GM12878 (cell line): ENCODE measurements at regions not wholly inside any gene's neighbourhood (a gene's known extent, or its start where the extent isn't known, plus 50 kb on each side); places are given as distances from the start of the nearest gene placed in this dataset.
"Not testable (repeated sequence)": the region's sequence is repeated elsewhere in the genome, so short reads cannot be mapped to it uniquely, and the experiment has no call there.

Experiments used
- ATAC-seq: fragments of 200-7000 bp; cut with Tn5 transposase; 3 replicates; pipeline ENCODE4 v1.9.1; 2020; ENCODE audit warnings: mild to moderate bottlenecking, moderate library complexity
- BruUV-seq: library from RNA; stranded (reverse); fragments of 400-500 nt; replicated peaks from 2 replicates; lab custom pipeline; 2021; lab: Mats Ljungman, UMichigan
- CTCF ChIA-PET: fragments of 300-600 bp; sonication (Branson Sonifier 250); formaldehyde crosslinking; extraction: SDS; loops from one replicate; lab custom pipeline; 2021; ENCODE audit warnings: inconsistent platforms; lab: Yijun Ruan, JAX
- POLR2A ChIA-PET: fragments of 350-600 bp; formaldehyde crosslinking; extraction: SDS; loops from one replicate; lab custom pipeline; 2021; ENCODE audit warnings: inconsistent platforms; lab: Charles Lee
- RAD21 ChIA-PET: fragments of 300-600 bp; sonication (Branson Sonifier 250); formaldehyde crosslinking; loops from one replicate; lab custom pipeline; 2023; ENCODE audit warnings: antibody characterized with exemption; ENCODE audit not compliant: unreplicated experiment; lab: Charles Lee
- SMC1A ChIA-PET: fragments of 300-600 bp; sonication (Branson Sonifier 250); formaldehyde crosslinking; loops from one replicate; lab custom pipeline; 2023; ENCODE audit not compliant: unreplicated experiment, uncharacterized antibody; lab: Charles Lee
- DNase-seq: peaks from one replicate; pipeline ENCODE4 v3.0.0-alpha.2; 2011; ENCODE audit warnings: low read depth, low spot score
- FAIRE-seq: peaks from 3 replicates; lab custom pipeline; 2011; peaks lifted over from hg19 to GRCh38; lab: Jason Lieb, UNC
- H2AFZ ChIP-seq: 2 replicates; pipeline ENCODE4 v1.6.0; 2011; ENCODE audit warnings: low read depth, low read length, control low read depth; ENCODE audit not compliant: control insufficient read depth
- H3K27ac ChIP-seq: 2 replicates; pipeline ENCODE4 v1.5.1; 2011; ENCODE audit warnings: control low read depth; ENCODE audit not compliant: control insufficient read depth, insufficient read depth
- H3K27me3 ChIP-seq, 2 experiments: replicated peaks in 1 of 2; 2 replicates each; pipeline versions ENCODE4 v1.6.0 to v1.6.1; 2011; ENCODE audit warnings: low read length in 1 of 2; ENCODE audit not compliant: control insufficient read depth in 2 of 2, insufficient read depth in 2 of 2
- H3K36me3 ChIP-seq, 2 experiments: 2 replicates each; pipeline ENCODE4 v1.5.1; 2011; ENCODE audit warnings: low read length in 1 of 2; ENCODE audit not compliant: control insufficient read depth in 2 of 2, insufficient read depth in 2 of 2
- H3K4me1 ChIP-seq: 2 replicates; pipeline ENCODE4 v1.6.1; 2011; ENCODE audit warnings: mild to moderate bottlenecking, low read length, moderate library complexity, mixed read lengths; ENCODE audit not compliant: control insufficient read depth, insufficient read depth
- H3K4me2 ChIP-seq: 2 replicates; pipeline ENCODE4 v1.6.0; 2011; ENCODE audit warnings: control low read depth; ENCODE audit not compliant: control insufficient read depth, insufficient read depth
- H3K4me3 ChIP-seq: fragments of 200-600 bp; sonication (generic); 2 replicates; pipeline ENCODE4 v1.5.1; 2016
- H3K79me2 ChIP-seq: 2 replicates; pipeline ENCODE4 v1.6.0; 2011; ENCODE audit warnings: low read length; ENCODE audit not compliant: control insufficient read depth, insufficient read depth
- H3K9ac ChIP-seq: 2 replicates; pipeline ENCODE4 v1.8.0; 2011; ENCODE audit warnings: low read length, control low read depth, mixed read lengths; ENCODE audit not compliant: control insufficient read depth, insufficient read depth
- H3K9me3 ChIP-seq: replicated peaks from 3 replicates; pipeline ENCODE4 v1.5.1; 2011; ENCODE audit warnings: mild to moderate bottlenecking, low read length; ENCODE audit not compliant: control insufficient read depth, insufficient read depth
- H4K20me1 ChIP-seq: 2 replicates; pipeline ENCODE4 v1.6.0; 2011; ENCODE audit not compliant: control insufficient read depth, insufficient read depth
- EP300 ChIP-seq, 2 experiments: fragments of 150-350 bp in 1 of 2; IDR thresholded peaks; 2 replicates each; pipeline ENCODE4 v1.6.1; 2011 to 2012; ENCODE audit warnings: low read depth in 2 of 2, low read length in 2 of 2, borderline replicate concordance in 1 of 2, improper control_type of control experiment in 1 of 2, inconsistent platforms in 1 of 2; ENCODE audit not compliant: control insufficient read depth in 1 of 2
- HDAC6 ChIP-seq: fragments of 200-600 bp; sonication (generic); IDR thresholded peaks from one replicate; pipeline ENCODE4 v1.8.0; 2017; ENCODE audit warnings: antibody characterized with exemption; ENCODE audit not compliant: unreplicated experiment
- NKRF ChIP-seq: fragments of 450-650 bp; conservative IDR thresholded peaks from 2 replicates; pipeline ENCODE4 v1.6.1; 2017; ENCODE audit warnings: mild to moderate bottlenecking, moderate library complexity
- PKNOX1 ChIP-seq: fragments of 450-650 bp; IDR thresholded peaks from 2 replicates; pipeline ENCODE4 v1.6.1; 2016; ENCODE audit warnings: mild to moderate bottlenecking
- SUZ12 ChIP-seq: fragments of 200-600 bp; sonication (generic); IDR thresholded peaks from one replicate; pipeline ENCODE4 v1.6.1; 2018; ENCODE audit warnings: antibody characterized with exemption, mild to moderate bottlenecking; ENCODE audit not compliant: unreplicated experiment
- TCF7 ChIP-seq: IDR thresholded peaks from 2 replicates; pipeline ENCODE4 v1.6.1; 2014; ENCODE audit warnings: antibody characterized with exemption, borderline replicate concordance
- USF2 ChIP-seq: IDR thresholded peaks from 2 replicates; pipeline ENCODE4 v1.6.1; 2011; ENCODE audit warnings: low read depth, low read length, improper control_type of control experiment, borderline replicate concordance
- YY1 ChIP-seq: IDR thresholded peaks from 2 replicates; pipeline ENCODE4 v1.6.1; 2011; ENCODE audit warnings: low read depth, mild to moderate bottlenecking, low read length
- ZBTB33 ChIP-seq: fragments of 450-650 bp; IDR thresholded peaks from 2 replicates; pipeline ENCODE4 v1.6.1; 2017; ENCODE audit warnings: mild to moderate bottlenecking
- ZNF274 ChIP-seq: IDR thresholded peaks from one replicate; pipeline ENCODE4 v1.8.0; 2011; ENCODE audit not compliant: insufficient read length, insufficient read depth
- WGBS: methylation state at CpG from one replicate; pipeline ENCODE4 v1.1.6; 2016; ENCODE audit warnings: low lambda C conversion rate; ENCODE audit not compliant: insufficient replicate concordance, insufficient coverage; ENCODE audit errors: missing lambda C conversion rate; 5-methylcytosine and 5-hydroxymethylcytosine counted together
- in situ Hi-C: fragments of 300-500 bp; cut with MboI; formaldehyde crosslinking; loops from 9 replicates; pipeline ENCODE4 v1.14.3; 2018; ENCODE audit warnings: mixed read lengths
- intact Hi-C: fragments of 100-400 bp; cut with micrococcal nuclease; formaldehyde crosslinking; loops from one replicate; pipeline ENCODE4 v1.14.2; 2022; ENCODE audit not compliant: unreplicated experiment

GRCh38 chr10:33963729-33964128 lies 629.3 kb upstream of the NRP1 start (continued):
- TF ChIP-seq YY1 (no peak), PKNOX1 (no peak), SUZ12 (no peak)

GRCh38 chr10:33956322-33956721 lies 621.9 kb upstream of the NRP1 start:
- BruUV-seq, FAIRE-seq, H3K9me3 ChIP-seq, H3K4me2 ChIP-seq, in situ Hi-C loops, H3K27ac ChIP-seq, H3K27me3 ChIP-seq, DNase-seq, POLR2A ChIA-PET, H3K36me3 ChIP-seq, SMC1A ChIA-PET, H4K20me1 ChIP-seq, H2AFZ ChIP-seq, ATAC-seq, H3K9ac ChIP-seq, CTCF ChIA-PET, intact Hi-C loops, H3K4me1 ChIP-seq, H3K4me3 ChIP-seq, H3K79me2 ChIP-seq: not testable (repeated sequence)
- RAD21 ChIA-PET = interaction anchor here (0.6 kb wide), 1 partner anchor 54 kb away, joined by 3 read pairs; no protein-coding TSS in a partner anchor
- 31% methylated on average over 4 of the region's 4 CpGs for WGBS

GRCh38 chr10:33955676-33956075 lies 621.2 kb upstream of the NRP1 start:
- H3K4me2 ChIP-seq = no peak overlapping the region
- no peak overlapping the region for H3K4me3 ChIP-seq
- no peaks in the 10 kb centered on the region; the same call in 2 of the 3 replicates for H3K9me3 ChIP-seq
- BruUV-seq = no TSS peak
- CTCF ChIA-PET = no interaction called here
- H3K9ac ChIP-seq = no peak overlapping the region
- H3K36me3 ChIP-seq = no peaks in the 10 kb centered on the region
- intact Hi-C loops (no loop called here), in situ Hi-C loops (no loop called here)
- SMC1A ChIA-PET = no interaction called here
- H3K27me3 ChIP-seq = no peaks in the 10 kb centered on the region
- 44% methylated on average over 1 of the region's 1 CpG for WGBS
- H3K27ac ChIP-seq = no peak overlapping the region
- no peaks in the 10 kb centered on the region for H4K20me1 ChIP-seq
- FAIRE-seq (no peak), DNase-seq (no peak), ATAC-seq (no peak)
- no peaks in the 10 kb centered on the region for H3K4me1 ChIP-seq
- no peak overlapping the region for H2AFZ ChIP-seq
- no peaks in the 10 kb centered on the region for H3K79me2 ChIP-seq
- POLR2A ChIA-PET = no interaction called here
- RAD21 ChIA-PET = no interaction called here
- TF ChIP-seq HDAC6 (no peak), NKRF (no peak), ZBTB33 (no peak), TCF7 (no peak), EP300 (IDR thresholded peaks at IDR 0.05; ENCODE audit: borderline replicate concordance in 1 of 2, control insufficient read depth in 1 of 2, low read depth in 2 of 2, low read length in 2 of 2) (no peak), USF2 (no peak), ZNF274 (no peak)
